ENCODE measurements at regions not wholly inside any gene's neighbourhood (a gene's known extent, or its start where the extent isn't known, plus 50 kb on each side); places are given as distances from the start of the nearest gene placed in this dataset.

DNA sequence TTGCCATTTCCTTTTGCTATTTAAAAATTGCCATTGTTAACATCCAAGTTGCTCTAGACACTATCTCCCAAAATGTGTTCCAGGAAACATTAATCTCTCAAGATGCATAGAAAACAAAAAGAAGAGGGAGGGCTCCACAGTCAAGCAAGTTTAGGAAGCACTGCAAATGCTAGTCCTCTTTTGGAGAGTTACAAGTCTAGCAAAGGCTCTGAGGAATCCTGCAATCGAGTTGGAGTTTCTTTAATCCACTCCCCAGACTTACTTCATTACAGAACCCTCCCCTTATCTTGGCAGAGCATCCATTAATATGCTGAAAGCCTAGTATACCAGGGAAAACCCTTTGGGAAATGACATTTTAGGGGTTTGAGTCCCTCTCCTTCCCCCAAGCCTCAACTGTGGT is 147.9 kb downstream of the SYF2 start:
- Histone ChIP-seq H3K9me3 (ENCODE audit: control insufficient read depth, insufficient read depth, low read depth, low read length) (no peaks in the 10 kb centered on the region), H3K4me3 (ENCODE audit: low read depth in 2 of 2, low read length in 2 of 2) (no peak overlapping the region), H3K27ac (ENCODE audit: low read length) (no peak overlapping the region), H3K4me1 (ENCODE audit: control insufficient read depth, insufficient read depth, low read length) (no peaks in the 10 kb centered on the region), H3K27me3 (ENCODE audit: control insufficient read depth, insufficient read depth, low read length) (no peaks in the 10 kb centered on the region), H3K36me3 (ENCODE audit: control insufficient read depth, insufficient read depth, low read length) (no peaks in the 10 kb centered on the region)
- in situ Hi-C loops (cut with HindIII; ENCODE audit: low pct_unique_long_range_greater_than_20kb, low sequenced_read_pairs) (no loop called here), intact Hi-C loops (cut with micrococcal nuclease; ENCODE audit: unreplicated experiment) (no loop called here)
- ATAC-seq, result no peak
- ChIA-PET CTCF (no interaction called here), POLR2A (no interaction called here)
- TF ChIP-seq SIN3A (IDR thresholded peaks at IDR 0.05; ENCODE audit: borderline replicate concordance, insufficient read depth, low read depth, low read length) (no peak), TCF7L2 (IDR thresholded peaks at IDR 0.05; ENCODE audit: low read depth, low read length) (no peak), POLR2AphosphoS5 (IDR thresholded peaks at IDR 0.05; ENCODE audit: low read depth, low read length) (no peak), REST (IDR thresholded peaks at IDR 0.05; ENCODE audit: insufficient read depth in 1 of 2, low read depth in 2 of 2, low read length in 1 of 2) (no peak)
- TF ChIP-seq, protein P1, sequence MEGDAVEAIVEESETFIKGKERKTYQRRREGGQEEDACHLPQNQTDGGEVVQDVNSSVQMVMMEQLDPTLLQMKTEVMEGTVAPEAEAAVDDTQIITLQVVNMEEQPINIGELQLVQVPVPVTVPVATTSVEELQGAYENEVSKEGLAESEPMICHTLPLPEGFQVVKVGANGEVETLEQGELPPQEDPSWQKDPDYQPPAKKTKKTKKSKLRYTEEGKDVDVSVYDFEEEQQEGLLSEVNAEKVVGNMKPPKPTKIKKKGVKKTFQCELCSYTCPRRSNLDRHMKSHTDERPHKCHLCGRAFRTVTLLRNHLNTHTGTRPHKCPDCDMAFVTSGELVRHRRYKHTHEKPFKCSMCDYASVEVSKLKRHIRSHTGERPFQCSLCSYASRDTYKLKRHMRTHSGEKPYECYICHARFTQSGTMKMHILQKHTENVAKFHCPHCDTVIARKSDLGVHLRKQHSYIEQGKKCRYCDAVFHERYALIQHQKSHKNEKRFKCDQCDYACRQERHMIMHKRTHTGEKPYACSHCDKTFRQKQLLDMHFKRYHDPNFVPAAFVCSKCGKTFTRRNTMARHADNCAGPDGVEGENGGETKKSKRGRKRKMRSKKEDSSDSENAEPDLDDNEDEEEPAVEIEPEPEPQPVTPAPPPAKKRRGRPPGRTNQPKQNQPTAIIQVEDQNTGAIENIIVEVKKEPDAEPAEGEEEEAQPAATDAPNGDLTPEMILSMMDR (IDR thresholded peaks at IDR 0.05), result no peak
- DNase-seq (ENCODE audit: low read depth, low spot score), result no peak
- BruUV-seq (replicated peaks), result no TSS peak

DNA sequence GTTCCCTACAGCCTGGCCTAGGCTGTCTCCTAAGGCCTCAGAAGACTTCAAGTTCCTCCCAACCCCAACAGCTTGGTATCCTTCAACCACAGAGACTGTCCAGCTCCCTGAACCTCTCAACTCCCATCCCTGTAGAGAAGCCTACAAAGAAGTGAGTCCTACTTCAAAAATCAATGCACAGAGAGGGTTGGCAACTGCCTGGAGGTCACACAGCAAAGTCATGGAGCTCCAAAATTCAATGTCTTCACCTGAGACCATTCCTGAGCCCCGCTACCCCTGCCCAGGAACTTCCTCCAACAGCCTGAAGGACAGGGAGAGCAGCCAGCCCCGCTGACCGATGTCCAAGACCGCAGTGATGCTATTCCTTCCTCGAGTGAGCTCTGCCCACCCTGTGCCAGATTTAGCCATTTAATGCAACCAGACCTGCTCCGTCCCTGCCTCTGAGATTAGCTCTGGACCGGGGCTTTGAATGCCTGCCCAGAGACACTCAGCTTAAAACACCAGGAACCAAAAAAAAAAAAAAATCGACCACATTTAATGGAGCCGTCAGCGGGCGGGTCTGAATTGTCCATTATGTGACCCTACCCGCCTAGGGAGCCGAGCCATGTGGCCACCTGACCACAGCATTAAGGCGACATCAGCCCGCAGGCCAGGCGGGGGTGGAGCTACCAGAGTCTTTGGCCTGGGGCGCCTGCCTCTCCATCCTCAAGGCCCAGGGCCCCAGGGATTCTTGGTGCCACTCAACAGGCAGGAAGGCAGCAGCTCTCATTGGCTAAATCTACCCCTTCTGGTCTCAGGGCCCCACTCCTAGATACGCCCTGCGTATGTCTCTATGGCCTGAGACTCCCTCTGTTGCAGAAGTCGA is 148.6 kb downstream of the SYF2 start:
- Histone ChIP-seq H3K4me3 (ENCODE audit: low read depth in 2 of 2, low read length in 2 of 2) (no peak overlapping the region), H3K27me3 (ENCODE audit: control insufficient read depth, insufficient read depth, low read length) (no peaks in the 10 kb centered on the region), H3K9me3 (ENCODE audit: control insufficient read depth, insufficient read depth, low read depth, low read length) (no peaks in the 10 kb centered on the region), H3K4me1 (ENCODE audit: control insufficient read depth, insufficient read depth, low read length) (no peaks in the 10 kb centered on the region), H3K27ac (ENCODE audit: low read length) (no peak overlapping the region), H3K36me3 (ENCODE audit: control insufficient read depth, insufficient read depth, low read length) (no peaks in the 10 kb centered on the region)
- TF ChIP-seq SIN3A (IDR thresholded peaks at IDR 0.05; ENCODE audit: borderline replicate concordance, insufficient read depth, low read depth, low read length) (no peak), TCF7L2 (IDR thresholded peaks at IDR 0.05; ENCODE audit: low read depth, low read length) (no peak), REST (IDR thresholded peaks at IDR 0.05; ENCODE audit: insufficient read depth in 1 of 2, low read depth in 2 of 2, low read length in 1 of 2) (no peak), POLR2AphosphoS5 (IDR thresholded peaks at IDR 0.05; ENCODE audit: low read depth, low read length) (no peak)
- TF ChIP-seq, protein P1 (IDR thresholded peaks at IDR 0.05), result no peak
- intact Hi-C loops (cut with micrococcal nuclease; ENCODE audit: unreplicated experiment) (no loop called here), in situ Hi-C loops (cut with HindIII; ENCODE audit: low pct_unique_long_range_greater_than_20kb, low sequenced_read_pairs) (no loop called here)
- no TSS peak for BruUV-seq (replicated peaks)
- DNase-seq (ENCODE audit: low read depth, low spot score) (no peak), ATAC-seq (no peak)
- POLR2A ChIA-PET, result interaction anchor here (0.8 kb wide), 1 partner anchor 15 kb away, joined by 3 read pairs; no protein-coding TSS in a partner anchor
- CTCF ChIA-PET, result interaction anchor here (0.7 kb wide), 1 partner anchor 184 kb away, joined by 5 read pairs; no protein-coding TSS in a partner anchor
